H1 (cell line): ENCODE measurements at regions not wholly inside any gene's neighbourhood (a gene's known extent, or its start where the extent isn't known, plus 50 kb on each side); places are given as distances from the start of the nearest gene placed in this dataset.

Source experiments
- HDAC2 ChIP-seq, 2 experiments: fragments of 300-600 bp in 1 of 2; sonication (generic) in 1 of 2; IDR thresholded peaks; 2 replicates each; pipeline ENCODE4 v1.6.1; 2011 to 2012; ENCODE audit warnings: low read depth in 2 of 2, low read length in 2 of 2, mild to moderate bottlenecking in 2 of 2, moderate library complexity in 2 of 2, borderline replicate concordance in 1 of 2, inconsistent platforms in 1 of 2
- TF ChIP-seq, protein P1 (sequence below): IDR thresholded peaks from 2 replicates; pipeline ENCODE4 v1.6.1; 2012; ENCODE audit warnings: inconsistent platforms
- TF ChIP-seq, protein P2 (sequence below): IDR thresholded peaks from 2 replicates; pipeline ENCODE4 v1.6.1; 2012; ENCODE audit warnings: low read length, inconsistent platforms

DNA sequence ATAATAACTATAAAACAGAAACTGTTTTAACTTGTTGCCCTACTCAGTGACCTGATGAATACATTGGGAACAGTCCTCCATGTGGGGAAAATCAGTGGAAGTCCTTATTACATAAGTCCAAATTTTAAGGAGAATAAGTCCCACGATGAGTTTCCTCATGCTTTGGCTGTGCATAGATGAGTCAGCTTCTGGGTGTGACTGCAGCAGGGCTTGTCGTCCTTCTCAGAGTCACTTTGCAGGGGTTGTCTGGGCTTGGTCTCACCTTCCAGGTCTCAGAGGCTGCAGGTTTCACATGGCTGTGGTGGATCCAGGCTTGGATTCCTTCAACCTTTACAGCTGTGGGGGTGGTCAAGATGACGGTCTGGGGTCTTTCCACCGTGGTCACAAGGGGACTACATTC lies 85.6 kb downstream of the SLC25A15 start (continued):
- TF ChIP-seq, protein P1, sequence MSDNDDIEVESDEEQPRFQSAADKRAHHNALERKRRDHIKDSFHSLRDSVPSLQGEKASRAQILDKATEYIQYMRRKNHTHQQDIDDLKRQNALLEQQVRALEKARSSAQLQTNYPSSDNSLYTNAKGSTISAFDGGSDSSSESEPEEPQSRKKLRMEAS = no peak
- TF ChIP-seq, protein P2, sequence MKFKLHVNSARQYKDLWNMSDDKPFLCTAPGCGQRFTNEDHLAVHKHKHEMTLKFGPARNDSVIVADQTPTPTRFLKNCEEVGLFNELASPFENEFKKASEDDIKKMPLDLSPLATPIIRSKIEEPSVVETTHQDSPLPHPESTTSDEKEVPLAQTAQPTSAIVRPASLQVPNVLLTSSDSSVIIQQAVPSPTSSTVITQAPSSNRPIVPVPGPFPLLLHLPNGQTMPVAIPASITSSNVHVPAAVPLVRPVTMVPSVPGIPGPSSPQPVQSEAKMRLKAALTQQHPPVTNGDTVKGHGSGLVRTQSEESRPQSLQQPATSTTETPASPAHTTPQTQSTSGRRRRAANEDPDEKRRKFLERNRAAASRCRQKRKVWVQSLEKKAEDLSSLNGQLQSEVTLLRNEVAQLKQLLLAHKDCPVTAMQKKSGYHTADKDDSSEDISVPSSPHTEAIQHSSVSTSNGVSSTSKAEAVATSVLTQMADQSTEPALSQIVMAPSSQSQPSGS = no peak
- no peak for TF ChIP-seq HDAC2 (IDR thresholded peaks at IDR 0.05; ENCODE audit: borderline replicate concordance in 1 of 2, low read depth in 2 of 2, low read length in 2 of 2)
